GM18508 (cell line): ENCODE measurements at regions not wholly inside any gene's neighbourhood (a gene's known extent, or its start where the extent isn't known, plus 50 kb on each side); places are given as distances from the start of the nearest gene placed in this dataset.

Experiments
- ATAC-seq: cut with Tn5 transposase; IDR thresholded peaks from one replicate; pipeline ENCODE4 v1.9.1; 2021; ENCODE audit warnings: moderate number of reproducible peaks; ENCODE audit not compliant: insufficient read depth, unreplicated experiment

DNA sequence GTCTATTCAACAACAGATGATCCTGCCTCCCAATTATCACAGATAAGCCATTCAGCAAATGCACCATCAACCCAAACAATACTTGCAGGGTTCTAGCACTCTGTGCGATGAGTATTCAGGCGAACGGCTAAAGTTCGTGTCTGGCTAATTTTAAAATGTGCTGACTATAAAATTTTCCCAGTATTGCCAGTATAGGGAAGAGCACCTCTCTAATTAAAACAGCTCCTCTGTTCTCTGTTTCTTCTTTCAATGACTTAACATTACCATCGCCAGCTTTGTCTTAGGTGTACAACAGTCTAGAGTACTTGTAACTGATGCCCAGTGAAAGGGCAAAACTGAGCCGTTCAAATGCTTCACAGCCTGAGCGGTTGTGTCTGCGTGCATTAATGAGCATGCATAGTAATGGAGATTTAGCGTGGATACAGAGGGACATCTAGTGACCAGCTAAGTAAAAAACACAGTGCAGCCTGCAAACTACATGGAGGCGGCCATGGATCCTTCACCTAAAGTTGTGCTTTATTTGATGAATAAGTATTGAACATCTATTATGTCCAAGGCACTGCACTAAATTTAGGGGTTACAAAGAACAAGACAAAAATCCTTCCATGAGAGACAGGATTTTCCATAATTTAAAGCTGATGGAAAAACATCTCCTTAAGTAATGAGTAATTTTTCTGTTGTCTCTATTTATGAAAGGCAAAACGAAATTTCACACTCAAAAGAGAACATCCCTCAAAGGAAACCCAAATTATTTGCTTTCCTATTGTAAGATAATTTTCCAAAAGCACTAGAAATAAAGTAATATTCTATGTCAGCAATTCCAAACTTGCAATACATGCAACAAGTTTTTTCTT, 120.0 kb downstream of the SETD4 start:
- no peak for ATAC-seq

DNA sequence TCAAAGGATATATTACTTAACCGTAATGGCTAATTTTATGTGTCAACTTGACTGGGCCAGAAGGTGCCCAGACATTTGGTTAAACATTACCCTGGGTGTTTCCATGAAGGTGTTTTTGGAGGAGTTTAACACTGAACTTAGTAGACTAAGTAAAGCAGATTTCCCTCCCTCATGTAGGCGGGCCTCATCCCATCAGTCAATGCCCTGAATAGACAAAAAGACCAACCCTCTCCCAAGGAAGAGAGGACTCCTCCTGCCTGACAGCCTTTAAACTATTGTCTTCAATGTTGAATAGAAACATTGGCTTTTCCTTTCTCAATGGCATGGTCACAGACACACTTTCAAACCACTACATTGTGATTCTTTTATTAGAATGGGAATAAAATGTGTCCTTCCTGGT, 121.9 kb downstream of the SETD4 start:
- no peak for ATAC-seq

DNA sequence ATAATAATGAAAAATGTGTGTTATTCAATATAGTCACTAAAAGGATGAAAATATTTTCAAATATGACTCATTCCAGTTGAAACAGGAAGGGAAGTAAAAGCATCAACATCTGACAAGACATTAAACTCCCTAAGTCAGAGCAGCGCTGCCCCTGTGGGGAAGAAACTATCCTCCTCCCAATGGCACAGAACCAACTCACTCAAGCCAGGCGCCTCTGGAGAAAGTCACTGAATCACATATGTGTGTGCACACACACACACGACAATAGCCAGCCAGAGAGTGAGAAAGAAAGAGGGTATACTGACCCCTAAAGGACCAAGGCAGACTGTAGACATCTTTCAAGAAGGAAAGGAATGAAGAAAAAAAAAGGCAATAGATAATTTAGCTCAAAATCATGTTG, 126.9 kb downstream of the SETD4 start:
- ATAC-seq, result no peak

DNA sequence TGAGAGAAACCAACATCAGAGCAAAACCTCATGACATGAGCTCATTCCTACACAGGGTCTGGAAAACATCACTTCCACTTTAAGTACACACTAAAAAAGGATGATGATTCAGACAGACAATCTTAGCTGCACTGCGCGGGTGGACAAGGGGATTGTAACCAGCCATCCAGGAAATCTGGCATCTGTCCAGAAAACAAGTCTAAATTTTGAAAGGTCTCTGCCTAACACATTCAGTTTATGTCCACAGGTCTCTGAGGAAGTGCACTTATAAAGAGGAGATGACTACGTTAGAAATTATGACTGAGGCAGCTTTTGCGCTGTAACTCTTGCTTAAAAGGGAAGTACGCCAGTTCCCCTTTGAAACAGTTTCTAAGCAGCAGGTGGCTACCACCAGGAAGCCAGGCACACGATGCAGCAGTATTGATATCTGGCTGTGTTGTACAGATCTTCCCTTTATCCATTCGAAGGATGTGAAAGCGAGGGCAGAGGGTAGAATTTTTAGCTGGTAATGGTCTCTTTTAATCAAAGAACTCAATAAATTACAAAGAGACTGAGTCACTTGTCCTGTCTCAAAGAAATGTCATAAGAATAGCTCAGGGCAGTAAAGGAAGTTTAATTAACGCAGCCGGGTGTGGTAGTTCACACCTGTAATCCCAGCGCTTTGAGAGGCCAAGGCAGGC, 128.0 kb downstream of the SETD4 start:
- no peak for ATAC-seq

DNA sequence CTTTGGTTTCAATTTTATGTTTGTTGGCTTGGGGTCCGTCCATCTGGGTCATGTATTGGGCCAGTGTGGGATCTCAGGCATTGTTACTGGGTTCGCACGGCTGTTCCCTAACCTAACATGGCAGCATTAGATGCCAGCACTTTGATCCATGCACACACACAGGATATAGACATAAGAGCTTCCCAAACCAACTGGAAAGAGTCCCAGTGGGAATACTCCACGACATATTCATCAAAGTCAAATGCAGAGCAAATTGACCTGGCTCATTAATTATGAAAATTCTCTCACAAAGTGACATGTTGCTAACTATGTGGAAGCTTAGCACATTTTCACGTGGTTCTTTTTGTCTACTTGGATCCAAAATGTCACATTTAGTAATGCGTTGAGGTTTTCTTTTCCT, 130.4 kb downstream of the SETD4 start:
- ATAC-seq, result no peak

DNA sequence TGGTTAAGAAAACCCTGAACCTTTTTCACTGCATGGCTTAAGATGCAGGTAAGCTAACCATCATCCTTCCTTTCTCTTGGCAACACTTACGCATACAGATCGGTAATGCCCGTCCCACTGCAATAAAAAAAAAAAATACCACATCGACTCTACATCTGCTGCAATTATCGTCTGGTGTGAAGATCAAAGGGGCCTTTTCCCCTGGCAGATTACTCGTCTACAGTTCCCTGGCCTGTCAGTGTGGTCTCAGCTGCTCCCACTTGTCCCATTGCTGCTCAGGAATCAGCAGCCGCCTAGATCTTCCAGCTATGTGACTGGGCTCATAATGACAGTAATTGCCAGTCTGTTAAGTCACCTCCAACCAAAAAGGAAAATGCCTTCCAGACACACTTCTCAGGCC, 133.1 kb downstream of the SETD4 start:
- no peak for ATAC-seq

DNA sequence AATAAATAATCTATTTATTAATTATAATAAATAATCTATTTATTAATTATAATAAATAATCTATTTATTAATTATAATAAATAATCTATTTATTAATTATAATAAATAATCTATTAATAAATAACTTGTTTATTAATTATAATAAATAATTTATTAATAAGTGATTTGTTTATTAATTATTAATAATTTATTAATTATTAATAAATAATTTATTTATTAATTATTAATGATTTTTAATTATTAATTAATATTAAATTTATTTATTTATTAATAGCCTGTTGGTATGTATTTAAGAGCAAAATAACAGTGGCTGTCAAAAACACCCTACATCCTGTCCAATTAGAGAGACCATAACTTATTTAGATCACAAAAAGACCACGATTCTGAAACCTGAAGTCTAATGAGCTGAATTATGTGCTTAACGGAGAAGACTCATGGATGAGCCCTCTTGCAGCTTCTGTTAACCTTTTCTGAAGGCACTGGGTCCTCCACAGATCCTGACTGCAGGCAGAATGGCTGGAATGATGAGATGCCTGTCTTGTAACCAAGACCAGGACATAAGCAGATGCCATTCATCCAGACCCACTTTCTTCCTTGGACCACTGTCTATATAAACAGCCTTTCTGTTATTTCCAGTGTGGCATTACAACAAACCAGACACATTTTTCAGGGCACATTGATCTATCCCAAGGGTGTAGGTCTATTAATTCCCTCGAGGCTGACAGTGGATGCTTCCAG, 134.2 kb downstream of the SETD4 start:
- ATAC-seq, result no peak

DNA sequence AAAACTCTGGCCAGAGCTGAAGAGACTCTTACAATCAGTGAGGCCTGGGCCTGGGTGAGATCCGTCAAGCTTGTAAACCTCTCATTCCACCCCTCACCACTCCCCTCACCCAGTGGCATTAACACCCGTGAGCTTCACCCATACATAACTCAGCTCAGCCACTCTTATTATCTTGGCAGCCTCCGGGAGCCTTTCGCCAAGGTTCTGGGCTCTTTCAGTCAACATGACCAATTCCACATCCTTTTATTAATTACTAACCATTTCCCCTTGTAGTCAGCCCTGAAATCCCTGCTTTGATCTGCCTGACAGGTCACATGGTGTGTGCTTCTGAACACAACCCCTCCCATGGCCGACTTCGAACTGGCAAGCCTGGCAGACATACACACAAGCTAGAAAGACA, 134.8 kb downstream of the SETD4 start:
- ATAC-seq, result no peak

DNA sequence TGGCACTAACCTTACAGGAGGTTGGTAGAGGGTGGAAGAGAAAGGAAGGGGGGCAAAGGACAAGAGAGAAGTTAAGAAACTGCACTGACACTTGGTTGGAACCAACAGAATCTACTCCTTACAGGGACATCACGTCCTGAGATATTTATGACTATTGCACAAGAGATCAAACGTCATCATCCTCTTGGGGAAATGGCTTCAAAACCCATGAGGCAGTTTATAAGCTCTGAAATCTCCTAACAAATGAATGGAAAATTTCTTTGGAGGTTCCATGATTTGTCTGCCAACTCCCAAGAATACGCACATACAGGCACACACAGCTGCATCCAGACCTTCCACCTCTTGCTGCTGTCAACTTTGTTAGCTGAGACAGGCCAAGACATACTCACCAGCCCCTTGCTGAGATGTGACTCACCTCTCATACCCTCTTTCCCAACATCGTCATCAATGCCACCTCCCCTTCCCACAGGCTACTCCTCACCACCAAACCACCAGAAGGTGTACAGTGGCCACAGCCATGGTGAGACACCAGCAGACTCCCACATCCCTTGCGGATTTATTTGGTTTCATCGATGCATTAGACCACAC, 135.5 kb downstream of the SETD4 start:
- ATAC-seq, result no peak

DNA sequence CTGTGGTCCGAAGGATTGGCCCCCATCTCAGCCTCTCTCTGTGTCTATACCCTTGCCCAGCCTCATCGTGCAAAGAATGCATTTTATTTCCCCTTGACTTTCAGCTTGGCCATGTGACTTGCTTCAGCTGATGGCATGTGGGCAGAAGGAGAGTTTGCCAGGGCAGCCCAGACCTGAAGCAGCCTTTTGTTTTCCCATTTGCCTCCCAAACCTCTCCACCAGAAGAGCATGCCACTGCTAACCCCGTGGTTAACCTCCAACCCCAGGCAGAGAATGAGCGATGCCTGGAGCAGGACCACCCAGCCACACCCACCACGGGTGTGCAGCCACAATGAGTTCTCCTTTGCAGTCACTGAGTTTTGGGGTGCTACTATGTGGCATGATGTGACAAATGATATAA, 136.4 kb downstream of the SETD4 start:
- no peak for ATAC-seq

DNA sequence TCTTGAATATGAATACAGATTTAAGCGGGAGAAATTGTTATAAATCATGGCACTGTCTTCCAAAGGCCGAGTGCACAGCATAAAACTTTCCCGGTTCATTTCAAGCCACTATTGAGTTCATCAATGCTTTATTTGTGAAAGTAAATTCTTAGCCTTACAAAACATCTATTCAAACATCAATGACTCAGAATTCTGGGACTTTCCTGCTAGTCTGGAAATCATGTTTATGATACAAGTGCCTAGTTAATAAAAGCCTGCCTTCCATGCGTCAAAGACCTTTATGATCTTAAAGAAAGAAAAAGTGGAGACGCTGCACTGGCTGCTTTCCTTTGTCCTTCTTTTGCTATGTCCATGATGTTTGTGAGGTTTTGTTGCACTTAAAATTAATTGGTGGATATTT, 137.7 kb downstream of the SETD4 start:
- no peak for ATAC-seq

DNA sequence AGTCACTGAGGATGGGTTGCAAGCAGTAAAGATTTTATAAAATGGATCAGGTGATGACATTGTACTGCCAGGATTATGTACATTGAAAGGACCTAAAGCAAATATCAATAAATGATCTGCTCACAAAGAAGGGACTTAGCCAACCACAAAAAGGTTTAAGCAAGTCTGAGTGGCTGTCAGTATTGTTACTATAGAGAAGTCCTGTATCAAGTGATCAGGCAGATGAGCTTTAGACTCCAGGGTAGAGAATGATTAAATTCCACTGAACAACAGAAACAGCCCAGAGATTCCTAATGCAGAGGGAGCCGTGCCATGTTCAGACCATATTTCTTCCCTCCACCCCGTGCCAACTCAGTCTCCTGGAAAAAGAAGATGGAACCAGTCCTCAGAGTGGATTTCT, 138.9 kb downstream of the SETD4 start:
- ATAC-seq, result no peak

DNA sequence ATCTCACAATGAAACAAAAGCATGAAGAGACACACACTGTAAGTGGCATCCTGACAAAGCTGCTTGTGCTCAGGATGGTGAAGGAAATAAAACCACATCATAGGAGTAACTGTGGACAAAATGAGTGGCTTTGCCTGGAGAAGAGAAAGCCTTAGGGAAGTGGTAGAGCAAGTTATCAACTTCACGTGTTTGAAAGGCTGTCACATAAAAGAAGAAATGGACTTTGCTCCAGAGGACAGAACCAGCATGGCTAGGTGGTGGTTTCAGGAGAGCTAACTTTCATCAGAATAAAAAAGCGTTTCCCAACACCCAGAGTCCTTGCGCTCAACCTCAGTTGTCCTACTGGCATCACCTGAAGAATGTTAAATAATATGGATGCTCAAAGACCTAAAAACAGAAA, 139.9 kb downstream of the SETD4 start:
- no peak for ATAC-seq

DNA sequence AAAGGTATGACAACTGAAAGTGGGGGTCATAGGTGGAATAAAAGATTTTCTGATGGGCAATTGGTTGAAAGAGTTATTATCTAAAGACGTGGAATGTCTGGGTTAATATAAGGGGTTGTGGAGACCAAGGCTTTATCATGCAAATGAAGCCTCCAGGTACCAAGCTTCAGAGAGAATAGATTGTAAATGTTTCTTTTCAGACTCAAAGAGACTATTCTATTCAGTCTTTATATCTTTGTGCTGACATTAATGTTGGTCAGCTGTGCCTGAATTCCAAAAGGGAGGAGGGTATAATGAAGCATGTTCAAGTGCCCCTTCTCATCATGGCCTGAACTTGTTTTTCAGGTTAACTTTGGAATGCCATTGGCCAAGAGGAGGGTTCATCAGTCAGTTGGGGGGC, 145.3 kb downstream of the SETD4 start:
- ATAC-seq, result no peak

DNA sequence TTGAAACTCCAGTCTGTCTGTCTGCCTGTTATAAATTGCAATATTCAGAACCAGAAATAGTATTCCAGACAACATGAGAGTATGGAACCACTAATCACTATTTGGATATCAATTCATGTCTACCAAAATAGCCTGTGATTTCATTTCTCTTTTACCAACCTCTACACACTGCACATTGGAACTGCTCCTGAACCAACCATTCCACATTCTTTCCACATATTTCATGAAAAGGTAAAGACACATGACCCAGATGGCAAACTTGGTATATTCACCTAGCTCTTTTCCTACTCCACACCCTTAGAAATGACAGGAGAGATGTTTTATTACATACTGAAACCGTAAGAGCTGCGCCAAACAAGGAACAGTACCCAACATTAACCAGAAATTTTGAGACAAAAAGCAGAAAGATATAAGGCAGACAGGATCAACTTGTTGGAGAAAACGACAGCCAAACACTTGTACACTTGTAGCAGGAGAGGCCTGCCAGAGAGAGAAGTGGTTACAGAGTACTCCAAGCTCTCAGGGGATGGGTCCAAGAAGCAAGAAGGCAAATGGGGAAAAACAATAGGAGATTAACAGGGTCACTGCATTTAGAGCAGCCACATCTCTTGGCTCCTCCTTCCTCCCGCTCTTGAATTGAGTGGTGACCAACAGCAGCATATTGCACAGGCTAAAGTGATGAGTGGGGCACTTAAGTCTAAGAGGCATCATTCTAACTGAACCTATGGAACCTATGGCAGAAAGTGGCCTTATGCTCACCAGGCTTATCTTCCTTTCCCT, 148.7 kb downstream of the SETD4 start:
- ATAC-seq, result no peak

DNA sequence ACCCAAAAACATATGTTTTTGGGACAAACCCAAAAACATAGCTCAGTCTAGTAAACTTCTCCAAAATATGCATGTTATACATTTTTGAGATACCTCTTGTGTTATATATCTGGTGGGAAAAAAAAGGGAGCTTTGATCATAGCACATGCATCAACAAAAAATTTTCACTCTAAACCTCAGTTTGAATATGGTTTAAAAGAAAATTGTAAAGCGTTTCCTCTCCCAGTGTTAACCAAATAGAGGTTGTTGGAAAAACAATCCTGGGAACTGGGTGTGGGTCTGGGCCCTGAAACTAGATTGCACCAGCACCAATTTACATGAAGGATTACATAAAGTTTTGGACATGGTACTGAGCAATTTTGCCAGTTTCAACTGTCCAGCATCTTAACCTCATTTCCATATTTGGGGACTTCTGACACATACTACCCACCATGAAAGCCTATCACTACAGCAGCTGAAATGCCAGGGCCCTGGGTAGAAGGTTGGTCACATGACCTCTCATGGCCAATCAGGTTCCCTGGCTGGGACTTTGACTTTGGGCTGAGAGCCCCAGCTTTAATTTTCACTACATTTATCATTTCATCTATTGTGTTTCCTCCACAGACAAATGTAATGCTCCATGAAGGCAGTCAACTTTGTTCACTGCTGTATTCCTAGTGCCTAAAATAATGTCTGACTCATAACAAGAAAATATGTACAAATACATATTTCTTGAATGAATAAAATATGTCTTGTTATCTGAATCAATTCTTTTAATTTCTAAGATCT, 150.7 kb downstream of the SETD4 start:
- no peak for ATAC-seq

DNA sequence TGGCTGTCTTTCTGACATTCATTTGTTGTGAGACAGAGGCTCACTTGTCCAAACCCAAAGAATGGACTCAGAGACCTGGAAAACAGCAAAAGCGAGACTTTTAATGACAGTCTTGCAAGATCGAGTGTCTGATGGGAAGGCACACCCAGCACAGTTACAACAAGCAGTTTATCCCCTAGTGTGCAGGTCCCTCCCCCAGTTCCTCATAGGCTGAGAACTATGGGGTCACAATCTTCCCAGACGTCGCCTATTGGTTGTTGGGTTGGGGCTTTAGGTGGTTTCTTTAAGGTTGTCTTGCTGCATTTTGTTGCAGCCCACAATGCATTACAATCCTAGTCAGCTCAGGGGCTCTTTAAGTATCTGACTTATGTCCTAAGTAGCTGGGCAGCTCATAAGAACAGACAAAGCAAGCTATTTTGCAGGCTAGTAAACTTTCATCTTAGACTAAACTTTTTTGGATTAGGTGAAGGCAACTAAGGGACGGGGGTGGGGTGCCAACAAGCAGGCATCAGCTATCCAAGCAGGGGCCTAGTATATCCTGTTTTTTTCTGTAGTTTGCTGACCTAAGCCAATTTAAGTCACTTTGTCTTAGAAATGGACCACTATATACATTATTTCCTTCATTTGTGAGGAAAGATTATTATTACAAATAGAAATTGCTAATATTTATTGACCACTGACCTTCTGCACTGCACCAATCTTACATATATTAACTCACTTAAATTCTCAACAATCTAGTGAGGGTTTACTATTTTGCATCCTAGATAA, 151.8 kb downstream of the SETD4 start:
- ATAC-seq, result no peak

DNA sequence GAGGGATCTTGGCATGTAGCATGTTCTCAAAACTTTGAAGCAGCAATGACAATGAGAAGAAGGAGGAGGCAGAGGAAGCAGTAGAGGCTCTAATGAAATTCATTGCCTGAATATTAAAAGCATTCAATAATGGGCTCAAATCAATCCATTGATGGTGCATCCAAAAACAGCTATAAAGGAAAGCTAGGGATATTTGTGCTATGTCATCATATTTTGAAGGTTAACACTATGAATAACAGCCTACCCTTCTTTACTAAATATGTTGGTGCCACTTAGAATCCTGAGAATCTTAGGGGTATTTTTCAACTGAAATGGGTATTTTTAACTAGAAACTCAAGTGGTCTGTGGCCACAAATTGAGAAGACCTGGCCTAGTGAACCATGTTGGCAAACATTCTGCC, 153.7 kb downstream of the SETD4 start:
- ATAC-seq, result no peak

DNA sequence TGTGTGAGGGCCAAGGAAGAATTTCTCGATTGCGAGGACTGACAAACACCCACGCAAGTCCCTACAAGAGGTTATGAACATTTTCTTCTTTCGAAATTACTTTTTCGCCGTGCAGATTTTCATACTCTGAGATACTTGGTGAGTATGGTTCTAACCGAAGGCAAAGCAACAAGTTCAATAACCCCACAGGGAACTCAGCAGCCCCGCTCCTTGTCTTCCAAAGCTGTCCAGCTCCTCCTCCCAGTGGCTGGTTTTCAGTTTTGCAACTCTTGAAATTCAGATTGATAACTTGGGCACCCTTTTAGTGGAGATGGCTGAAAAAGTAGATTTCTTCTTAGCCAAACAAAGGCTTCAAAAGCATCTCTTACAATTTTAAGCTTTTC, 154.4 kb downstream of the SETD4 start:
- no peak for ATAC-seq
